Neural progenitor cell (in vitro differentiated cells): ENCODE measurements at regions not wholly inside any gene's neighbourhood (a gene's known extent, or its start where the extent isn't known, plus 50 kb on each side); places are given as distances from the start of the nearest gene placed in this dataset.

Experiments used
- DNase-seq: peaks from one replicate; pipeline ENCODE4 v3.0.0-alpha.2; 2016; ENCODE audit warnings: low spot score
- H2AFZ ChIP-seq: fragments of 200-600 bp; sonication (generic); replicated peaks from 2 replicates; pipeline ENCODE4 v1.6.1; 2016; ENCODE audit warnings: antibody characterized with exemption
- H3F3A ChIP-seq: fragments of 200-600 bp; sonication (generic); 2 replicates; pipeline ENCODE4 v1.6.1; 2016; ENCODE audit warnings: antibody characterized with exemption, low read depth
- H3K27ac ChIP-seq: fragments of 200-600 bp; sonication (generic); 2 replicates; pipeline ENCODE4 v1.5.1; 2016; ENCODE audit warnings: mild to moderate bottlenecking
- H3K27me3 ChIP-seq: fragments of 200-600 bp; sonication (generic); 2 replicates; pipeline ENCODE4 v1.6.1; 2016; ENCODE audit warnings: mild to moderate bottlenecking, moderate library complexity
- H3K36me3 ChIP-seq: fragments of 200-600 bp; sonication (generic); 2 replicates; pipeline ENCODE4 v1.5.1; 2016
- H3K4me1 ChIP-seq: fragments of 200-600 bp; sonication (generic); 2 replicates; pipeline ENCODE4 v1.6.1; 2016; ENCODE audit warnings: mixed run types
- H3K4me2 ChIP-seq: fragments of 200-600 bp; sonication (generic); 2 replicates; pipeline ENCODE4 v1.6.1; 2016
- H3K4me3 ChIP-seq: fragments of 200-600 bp; sonication (generic); 2 replicates; pipeline ENCODE4 v1.5.1; 2016
- H3K79me2 ChIP-seq: fragments of 200-600 bp; sonication (generic); 2 replicates; pipeline ENCODE4 v1.6.1; 2016; ENCODE audit warnings: low read depth
- H3K9ac ChIP-seq: fragments of 200-600 bp; sonication (generic); 2 replicates; pipeline ENCODE4 v1.6.1; 2016
- H3K9me3 ChIP-seq: fragments of 200-600 bp; sonication (generic); 2 replicates; pipeline ENCODE4 v1.5.1; 2016; ENCODE audit warnings: low read depth
- H4K20me1 ChIP-seq: fragments of 200-600 bp; sonication (generic); 2 replicates; pipeline ENCODE4 v1.6.1; 2016; ENCODE audit warnings: low read depth
- H3K27ac Mint-ChIP-seq: 3 replicates; pipeline ENCODE4 v1.8.0; 2021; ENCODE audit warnings: mixed read lengths
- H3K27me3 Mint-ChIP-seq: 2 replicates; pipeline ENCODE4 v1.8.0; 2022; ENCODE audit warnings: low read depth, mild to moderate bottlenecking, inconsistent platforms, moderate library complexity, mixed read lengths; ENCODE audit not compliant: insufficient read depth
- H3K36me3 Mint-ChIP-seq: 3 replicates; pipeline ENCODE4 v1.8.0; 2021; ENCODE audit warnings: mixed read lengths
- H3K4me1 Mint-ChIP-seq: 3 replicates; pipeline ENCODE4 v1.8.0; 2021; ENCODE audit warnings: mixed read lengths
- H3K4me3 Mint-ChIP-seq: 3 replicates; pipeline ENCODE4 v1.8.0; 2021; ENCODE audit warnings: mild to moderate bottlenecking, moderate library complexity, mixed read lengths
- H3K9me3 Mint-ChIP-seq: 3 replicates; pipeline ENCODE4 v1.8.0; 2020; ENCODE audit warnings: mixed read lengths
- EZH2 ChIP-seq: fragments of 200-600 bp; sonication (generic); IDR thresholded peaks from 2 replicates; pipeline ENCODE4 v1.6.1; 2017; ENCODE audit warnings: antibody characterized with exemption, mild to moderate bottlenecking, moderate library complexity
- EZH2phosphoT487 ChIP-seq: fragments of 200-600 bp; sonication (generic); IDR thresholded peaks from 2 replicates; pipeline ENCODE4 v1.6.1; 2017; ENCODE audit warnings: antibody characterized with exemption
- TF ChIP-seq, protein P1 (sequence below): fragments of 200-600 bp; sonication (generic); IDR thresholded peaks from 2 replicates; pipeline ENCODE4 v1.5.1; 2017; ENCODE audit warnings: antibody characterized with exemption, mild to moderate bottlenecking

DNA sequence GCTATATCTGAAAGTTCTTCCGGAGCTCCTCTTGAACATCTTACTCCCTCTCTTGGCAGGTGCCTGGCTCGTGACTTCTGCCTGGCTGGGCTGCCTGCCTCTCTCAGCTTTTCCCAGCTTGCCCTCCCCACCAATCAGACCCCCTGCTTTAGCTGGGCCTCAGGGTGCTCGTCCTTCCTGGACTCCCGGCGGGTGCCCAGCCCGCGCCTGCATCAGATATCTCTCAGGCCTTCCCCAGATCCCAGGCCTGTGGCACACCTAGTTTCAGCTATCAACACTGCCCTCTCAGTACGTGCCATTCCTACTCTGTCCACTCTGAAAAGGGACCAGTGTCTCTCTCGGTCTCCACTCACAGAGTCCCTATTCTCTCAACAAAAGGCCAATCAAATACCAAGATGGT is 96.5 kb upstream of the CLDN14 start:
- Histone ChIP-seq H3K4me2 (no peak overlapping the region), H3F3A (no peaks in the 10 kb centered on the region), H3K79me2 (no peaks in the 10 kb centered on the region), H3K4me1 (no peaks in the 10 kb centered on the region), H3K27me3 (no peaks in the 10 kb centered on the region), H2AFZ (no peak overlapping the region), H3K9me3 (no peaks in the 10 kb centered on the region), H4K20me1 (no peaks in the 10 kb centered on the region), H3K4me3 (no peak overlapping the region), H3K27ac (no peak overlapping the region), H3K9ac (no peak overlapping the region), H3K36me3 (no peaks in the 10 kb centered on the region)
- Mint-ChIP-seq H3K4me3 (no peak overlapping the region), H3K27me3 (no peaks in the 10 kb centered on the region), H3K4me1 (no peaks in the 10 kb centered on the region), H3K9me3 (no peaks in the 10 kb centered on the region), H3K27ac (no peak overlapping the region), H3K36me3 (no peaks in the 10 kb centered on the region)
- DNase-seq = no peak
- TF ChIP-seq, protein P1, sequence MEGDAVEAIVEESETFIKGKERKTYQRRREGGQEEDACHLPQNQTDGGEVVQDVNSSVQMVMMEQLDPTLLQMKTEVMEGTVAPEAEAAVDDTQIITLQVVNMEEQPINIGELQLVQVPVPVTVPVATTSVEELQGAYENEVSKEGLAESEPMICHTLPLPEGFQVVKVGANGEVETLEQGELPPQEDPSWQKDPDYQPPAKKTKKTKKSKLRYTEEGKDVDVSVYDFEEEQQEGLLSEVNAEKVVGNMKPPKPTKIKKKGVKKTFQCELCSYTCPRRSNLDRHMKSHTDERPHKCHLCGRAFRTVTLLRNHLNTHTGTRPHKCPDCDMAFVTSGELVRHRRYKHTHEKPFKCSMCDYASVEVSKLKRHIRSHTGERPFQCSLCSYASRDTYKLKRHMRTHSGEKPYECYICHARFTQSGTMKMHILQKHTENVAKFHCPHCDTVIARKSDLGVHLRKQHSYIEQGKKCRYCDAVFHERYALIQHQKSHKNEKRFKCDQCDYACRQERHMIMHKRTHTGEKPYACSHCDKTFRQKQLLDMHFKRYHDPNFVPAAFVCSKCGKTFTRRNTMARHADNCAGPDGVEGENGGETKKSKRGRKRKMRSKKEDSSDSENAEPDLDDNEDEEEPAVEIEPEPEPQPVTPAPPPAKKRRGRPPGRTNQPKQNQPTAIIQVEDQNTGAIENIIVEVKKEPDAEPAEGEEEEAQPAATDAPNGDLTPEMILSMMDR = no peak
- no peak for TF ChIP-seq EZH2phosphoT487
- TF ChIP-seq EZH2 = no peak

DNA sequence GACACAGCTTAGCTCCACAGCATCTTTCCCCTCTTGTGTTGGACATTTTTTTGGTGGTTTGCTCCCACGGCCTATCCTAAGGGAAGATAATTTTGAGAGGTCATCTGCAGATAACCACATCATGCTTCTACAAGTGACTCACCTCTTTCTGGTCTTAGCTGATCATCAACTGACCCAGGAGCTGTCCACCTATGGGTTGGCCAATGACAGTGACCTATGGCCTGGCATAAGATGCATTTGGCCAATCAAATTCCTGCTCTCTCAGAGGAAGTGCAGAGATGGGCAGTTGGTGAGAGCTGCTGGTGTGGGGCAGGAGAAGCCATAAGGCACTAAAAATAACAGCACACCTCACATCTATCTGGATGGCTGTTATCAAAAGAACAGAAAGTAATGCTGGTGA is 100.0 kb upstream of the CLDN14 start:
- H3K9ac ChIP-seq = no peak overlapping the region
- Mint-ChIP-seq H3K27me3 (no peaks in the 10 kb centered on the region), H3K36me3 (no peaks in the 10 kb centered on the region), H3K4me1 (no peaks in the 10 kb centered on the region), H3K27ac (no peak overlapping the region), H3K9me3 (peaks cover 2% of the 10 kb centered on the region), H3K4me3 (no peak overlapping the region)
- DNase-seq = no peak
- TF ChIP-seq EZH2phosphoT487 (no peak), EZH2 (no peak)
- TF ChIP-seq, protein P1 = no peak
- H4K20me1 ChIP-seq = no peaks in the 10 kb centered on the region
- no peaks in the 10 kb centered on the region for H3K27me3 ChIP-seq
- no peaks in the 10 kb centered on the region for H3K9me3 ChIP-seq
- H3K4me3 ChIP-seq = no peak overlapping the region
- H3K36me3 ChIP-seq = no peaks in the 10 kb centered on the region
- H3F3A ChIP-seq = no peaks in the 10 kb centered on the region
- no peaks in the 10 kb centered on the region for H3K79me2 ChIP-seq
- no peak overlapping the region for H3K4me2 ChIP-seq
- no peak overlapping the region for H3K27ac ChIP-seq
- no peaks in the 10 kb centered on the region for H3K4me1 ChIP-seq
- no peak overlapping the region for H2AFZ ChIP-seq

DNA sequence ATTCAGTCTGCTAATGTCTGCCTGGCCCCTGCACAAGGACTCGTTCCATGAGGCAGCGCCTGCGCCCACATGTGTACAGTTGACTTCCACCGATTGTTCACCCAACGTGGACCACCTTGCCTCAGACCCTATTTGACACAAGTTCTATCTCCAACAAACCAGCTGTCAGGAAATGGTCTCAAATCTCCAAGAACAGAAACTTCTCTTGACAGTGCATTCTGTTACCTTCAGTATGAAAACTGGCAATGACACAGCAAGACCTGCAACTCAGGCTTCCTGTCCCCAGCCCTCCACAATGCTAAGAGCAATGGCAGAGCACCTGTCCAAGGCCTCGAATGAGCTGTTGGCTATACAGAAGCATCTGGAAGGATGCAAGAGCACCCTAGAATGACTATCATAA is 102.3 kb upstream of the CLDN14 start:
- H4K20me1 ChIP-seq = no peaks in the 10 kb centered on the region
- H3K27me3 ChIP-seq = no peaks in the 10 kb centered on the region
- no peak overlapping the region for H3K27ac Mint-ChIP-seq
- no peak for DNase-seq
- no peaks in the 10 kb centered on the region for H3K36me3 Mint-ChIP-seq
- H3K4me3 ChIP-seq = no peak overlapping the region
- H3K27me3 Mint-ChIP-seq = no peaks in the 10 kb centered on the region
- H3F3A ChIP-seq = no peaks in the 10 kb centered on the region
- H3K9me3 ChIP-seq = no peaks in the 10 kb centered on the region
- no peak overlapping the region for H3K27ac ChIP-seq
- H3K36me3 ChIP-seq = no peaks in the 10 kb centered on the region
- H3K9ac ChIP-seq = no peak overlapping the region
- H3K4me2 ChIP-seq = no peak overlapping the region
- no peaks in the 10 kb centered on the region for H3K4me1 Mint-ChIP-seq
- TF ChIP-seq EZH2phosphoT487 = no peak
- TF ChIP-seq, protein P1 = no peak
- TF ChIP-seq EZH2 = no peak
- peaks cover 4% of the 10 kb centered on the region for H3K9me3 Mint-ChIP-seq
- no peaks in the 10 kb centered on the region for H3K4me1 ChIP-seq
- H3K79me2 ChIP-seq = no peaks in the 10 kb centered on the region
- no peak overlapping the region for H3K4me3 Mint-ChIP-seq
- no peak overlapping the region for H2AFZ ChIP-seq

DNA sequence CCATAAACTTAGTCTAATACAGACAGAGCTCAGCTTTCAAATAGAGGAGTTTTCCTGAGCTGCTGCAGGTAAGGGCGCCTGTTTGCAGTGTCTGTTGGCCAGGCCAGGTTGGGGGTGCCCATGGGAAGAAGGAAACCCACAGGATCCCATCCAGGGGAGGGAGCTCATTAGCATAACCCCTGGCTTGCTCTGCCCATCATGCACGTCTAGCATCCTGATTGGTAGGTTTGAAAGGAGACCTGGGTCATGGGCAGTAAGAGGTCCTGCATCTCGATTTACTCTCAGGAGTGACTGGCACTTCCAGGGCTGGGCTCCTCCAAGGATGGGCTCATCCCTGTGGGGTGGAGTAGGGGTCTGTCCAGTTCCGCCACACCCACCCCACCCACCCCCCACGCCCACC is 103.7 kb upstream of the CLDN14 start:
- DNase-seq = no peak
- Histone ChIP-seq H3F3A (no peaks in the 10 kb centered on the region), H3K79me2 (no peaks in the 10 kb centered on the region), H3K27ac (no peak overlapping the region), H3K27me3 (no peaks in the 10 kb centered on the region), H3K9me3 (no peaks in the 10 kb centered on the region), H3K36me3 (no peaks in the 10 kb centered on the region), H3K4me1 (no peaks in the 10 kb centered on the region), H3K4me2 (no peak overlapping the region), H2AFZ (no peak overlapping the region), H4K20me1 (no peaks in the 10 kb centered on the region), H3K4me3 (no peak overlapping the region), H3K9ac (no peak overlapping the region)
- no peaks in the 10 kb centered on the region for H3K4me1 Mint-ChIP-seq
- H3K27ac Mint-ChIP-seq = no peak overlapping the region
- TF ChIP-seq EZH2 (no peak), EZH2phosphoT487 (no peak)
- TF ChIP-seq, protein P1 = no peak
- H3K27me3 Mint-ChIP-seq = peaks cover under 1% of the 10 kb centered on the region
- no peak overlapping the region for H3K4me3 Mint-ChIP-seq
- peaks cover 4% of the 10 kb centered on the region for H3K9me3 Mint-ChIP-seq
- H3K36me3 Mint-ChIP-seq = no peaks in the 10 kb centered on the region
